Fibroblast of skin of back (primary cell): ENCODE measurements at regions not wholly inside any gene's neighbourhood (a gene's known extent, or its start where the extent isn't known, plus 50 kb on each side); places are given as distances from the start of the nearest gene placed in this dataset.
"Not testable (repeated sequence)": the region's sequence is repeated elsewhere in the genome, so short reads cannot be mapped to it uniquely, and the experiment has no call there.

Source experiments
- DNase-seq: peaks from one replicate; pipeline ENCODE4 v3.0.0-alpha.2; 2013

DNA sequence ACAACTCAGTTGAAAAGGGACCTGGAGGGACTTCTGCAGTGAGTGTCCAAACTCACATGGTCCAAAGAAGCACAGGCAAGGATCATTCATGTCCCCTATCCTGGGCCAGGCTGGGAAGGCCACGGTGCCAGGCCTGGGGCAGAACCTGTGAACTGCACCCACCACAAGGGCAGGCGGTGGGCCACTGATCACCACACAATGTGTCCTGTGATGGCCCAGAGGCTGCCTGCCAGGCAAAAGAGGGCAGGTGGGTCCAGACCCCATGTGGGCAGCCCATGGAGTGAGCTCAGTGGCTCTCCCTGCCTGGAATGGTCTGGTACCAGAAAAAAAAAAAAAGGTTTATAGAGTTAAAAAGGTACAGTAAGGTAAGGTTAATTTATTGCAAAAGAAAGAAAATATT is 244.8 kb downstream of the ANKRD30B start:
- DNase-seq = not testable (repeated sequence)

DNA sequence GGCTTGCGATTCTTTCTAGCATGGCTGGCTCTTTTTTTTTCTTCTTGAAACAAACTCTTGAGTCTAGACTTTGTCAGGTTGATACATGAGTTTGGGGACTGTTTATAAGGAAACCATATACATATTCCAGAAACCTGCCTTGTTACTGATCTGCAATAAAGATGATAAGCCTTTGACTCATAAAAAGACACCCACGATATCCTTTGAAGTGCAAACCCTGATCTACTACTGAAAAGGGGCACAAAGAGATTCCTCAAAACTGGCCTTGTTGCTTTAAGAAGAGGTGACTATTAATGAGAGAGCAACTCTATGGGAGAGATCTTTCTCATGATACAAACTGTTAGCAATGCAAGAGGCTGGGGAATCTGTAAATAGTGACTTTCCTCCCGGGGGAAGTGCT is 247.1 kb downstream of the ANKRD30B start:
- DNase-seq = not testable (repeated sequence)

GRCh38 chr18:14997357-14997756 is 249.4 kb downstream of the ANKRD30B start:
- no peak for DNase-seq

DNA sequence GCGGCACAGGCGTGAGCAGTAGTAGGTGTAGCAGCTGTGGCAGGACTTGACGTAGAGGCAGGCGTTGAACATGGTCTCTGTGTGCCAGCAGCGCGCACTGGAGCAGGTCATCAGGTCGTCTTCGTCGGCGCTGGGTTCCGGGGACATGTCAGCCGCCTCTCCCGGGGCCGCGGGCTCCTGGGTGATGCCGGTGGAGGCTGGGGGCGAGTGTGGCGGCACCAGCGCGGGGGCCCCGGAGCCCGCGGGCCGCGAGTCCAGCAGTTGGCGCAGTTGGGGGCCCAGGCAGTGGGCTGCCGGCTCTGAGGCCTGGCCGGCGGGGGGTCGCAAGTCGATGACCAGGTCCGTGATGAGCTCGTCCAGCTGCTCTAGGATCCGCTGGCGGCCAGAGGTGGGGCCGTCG is 249.9 kb downstream of the ANKRD30B start:
- DNase-seq = not testable (repeated sequence)

DNA sequence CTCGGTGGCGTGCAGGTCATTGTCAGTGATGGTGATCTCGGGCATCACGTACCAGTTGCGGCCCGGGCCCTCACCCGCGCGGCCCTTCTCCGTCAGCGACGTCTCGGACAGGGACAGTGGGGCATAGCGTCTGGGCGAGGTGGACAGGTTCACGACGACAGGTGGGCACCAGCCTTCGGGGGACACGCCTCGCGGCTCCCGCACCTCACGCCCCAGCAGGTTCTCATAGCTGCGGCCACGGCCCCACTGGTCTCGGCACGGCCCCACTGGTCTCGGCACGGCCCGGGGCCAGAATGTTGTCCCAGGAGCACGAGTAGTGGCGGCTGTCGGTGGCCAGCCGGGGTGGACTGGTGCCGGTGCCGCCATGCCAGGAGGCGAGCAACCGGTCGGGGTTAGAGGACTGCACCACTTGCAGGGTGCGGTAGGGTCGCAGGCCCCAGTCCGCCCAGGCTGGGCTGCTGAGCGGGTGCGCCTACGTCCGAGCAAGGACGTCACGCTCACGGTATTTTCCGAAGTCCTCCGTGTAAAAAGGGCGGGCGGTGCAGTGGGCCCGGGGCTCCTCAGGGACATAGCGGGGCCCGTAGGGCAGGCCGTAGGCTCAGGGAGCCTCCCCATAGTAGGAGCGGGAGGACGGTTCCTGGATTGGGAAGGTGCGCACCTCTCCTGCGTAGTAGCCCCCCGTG is 250.5 kb downstream of the ANKRD30B start:
- DNase-seq = not testable (repeated sequence)

DNA sequence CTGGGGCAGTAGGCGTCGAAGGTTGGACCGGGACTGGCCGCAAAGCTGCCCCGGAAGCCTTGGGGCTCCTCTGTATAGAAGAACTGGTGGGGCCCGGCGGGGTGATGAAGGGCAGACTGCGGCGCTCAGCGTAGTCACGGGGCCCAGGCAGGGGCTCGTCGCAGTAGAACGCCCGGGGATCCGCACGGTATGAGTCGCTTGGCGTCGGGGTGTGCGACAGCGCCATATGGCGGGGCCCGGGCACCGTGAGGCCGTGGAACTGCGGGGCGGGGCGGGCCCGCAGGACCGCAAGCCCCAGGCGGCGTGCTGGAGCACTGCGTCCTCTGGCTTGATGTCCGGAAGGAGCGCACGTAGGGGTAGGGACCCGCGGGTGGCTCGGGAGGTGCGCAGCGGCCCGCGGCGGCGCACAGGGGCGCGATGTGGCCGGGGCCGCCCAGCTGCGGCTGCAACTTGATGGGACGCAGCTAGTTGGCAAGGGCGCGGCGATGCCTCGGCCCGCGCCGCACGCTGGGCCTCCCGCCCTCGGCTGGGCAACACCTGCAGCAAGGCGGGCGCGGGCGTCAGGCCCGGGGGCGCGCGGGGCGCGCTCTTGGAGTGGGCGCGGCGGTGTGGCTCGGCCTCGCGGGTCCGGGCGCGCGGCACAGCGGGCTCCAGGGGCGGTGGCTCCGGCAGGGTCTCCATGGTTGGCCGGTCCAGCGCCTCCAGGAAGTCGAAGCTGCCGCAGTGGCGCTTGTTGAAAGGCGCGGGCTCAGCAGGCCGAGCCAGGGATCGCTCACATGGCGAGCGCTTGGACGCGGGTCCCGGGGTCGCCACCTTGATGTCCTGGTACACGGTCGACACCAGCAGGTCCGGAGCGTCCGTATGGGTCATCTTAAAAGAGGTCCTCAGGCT is 251.4 kb downstream of the ANKRD30B start:
- peak; percentile 17 for DNase-seq

GRCh38 chr18:15000119-15001037 is 252.4 kb downstream of the ANKRD30B start:
- not testable (repeated sequence) for DNase-seq

GRCh38 chr18:15001038-15001794 is 253.2 kb downstream of the ANKRD30B start:
- not testable (repeated sequence) for DNase-seq

DNA sequence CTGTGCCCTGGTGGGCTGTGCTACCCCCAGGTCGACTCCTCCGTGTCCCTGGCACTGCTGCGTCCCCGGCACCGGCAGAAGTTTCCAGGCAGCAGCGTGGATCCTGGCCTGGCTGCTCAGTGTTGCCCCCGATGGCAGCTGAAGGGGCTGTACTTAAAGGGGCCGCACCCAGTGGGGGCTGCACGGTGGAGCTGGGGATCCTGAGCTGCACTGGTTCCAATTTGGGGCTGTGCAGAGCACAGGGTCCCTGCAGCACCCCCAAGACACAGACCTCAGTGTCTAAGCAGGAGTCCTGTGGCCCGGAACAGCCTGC is 253.8 kb downstream of the ANKRD30B start:
- DNase-seq = not testable (repeated sequence)

- not testable (repeated sequence) for DNase-seq
These were observed 254.8 kb downstream of the ANKRD30B start for GRCh38 chr18:15002765-15003164.

DNA sequence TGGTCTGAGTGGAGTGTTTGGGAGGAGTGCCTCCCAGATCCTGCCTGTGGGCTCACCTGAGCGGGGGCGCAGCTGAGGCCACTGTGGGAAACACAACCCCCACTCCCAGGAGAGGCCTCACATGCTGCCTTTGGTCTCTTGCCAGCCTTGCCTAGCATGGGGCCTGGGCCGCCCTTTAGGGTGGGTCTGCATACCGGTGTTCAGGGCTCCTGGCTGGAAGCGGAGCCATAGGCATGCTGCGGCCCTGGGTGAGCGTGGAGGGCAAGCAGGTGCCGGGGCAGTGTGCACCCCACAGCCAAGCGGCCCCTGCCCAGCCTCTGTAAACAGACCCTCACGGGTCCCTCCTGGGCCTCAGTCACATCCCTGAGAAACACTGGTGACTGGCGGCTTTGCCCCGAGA is 255.3 kb downstream of the ANKRD30B start:
- not testable (repeated sequence) for DNase-seq

GRCh38 chr18:15003636-15004269 is 255.8 kb downstream of the ANKRD30B start:
- not testable (repeated sequence) for DNase-seq

- DNase-seq = not testable (repeated sequence)
These were observed 256.4 kb downstream of the ANKRD30B start for GRCh38 chr18:15004270-15004973.

DNA sequence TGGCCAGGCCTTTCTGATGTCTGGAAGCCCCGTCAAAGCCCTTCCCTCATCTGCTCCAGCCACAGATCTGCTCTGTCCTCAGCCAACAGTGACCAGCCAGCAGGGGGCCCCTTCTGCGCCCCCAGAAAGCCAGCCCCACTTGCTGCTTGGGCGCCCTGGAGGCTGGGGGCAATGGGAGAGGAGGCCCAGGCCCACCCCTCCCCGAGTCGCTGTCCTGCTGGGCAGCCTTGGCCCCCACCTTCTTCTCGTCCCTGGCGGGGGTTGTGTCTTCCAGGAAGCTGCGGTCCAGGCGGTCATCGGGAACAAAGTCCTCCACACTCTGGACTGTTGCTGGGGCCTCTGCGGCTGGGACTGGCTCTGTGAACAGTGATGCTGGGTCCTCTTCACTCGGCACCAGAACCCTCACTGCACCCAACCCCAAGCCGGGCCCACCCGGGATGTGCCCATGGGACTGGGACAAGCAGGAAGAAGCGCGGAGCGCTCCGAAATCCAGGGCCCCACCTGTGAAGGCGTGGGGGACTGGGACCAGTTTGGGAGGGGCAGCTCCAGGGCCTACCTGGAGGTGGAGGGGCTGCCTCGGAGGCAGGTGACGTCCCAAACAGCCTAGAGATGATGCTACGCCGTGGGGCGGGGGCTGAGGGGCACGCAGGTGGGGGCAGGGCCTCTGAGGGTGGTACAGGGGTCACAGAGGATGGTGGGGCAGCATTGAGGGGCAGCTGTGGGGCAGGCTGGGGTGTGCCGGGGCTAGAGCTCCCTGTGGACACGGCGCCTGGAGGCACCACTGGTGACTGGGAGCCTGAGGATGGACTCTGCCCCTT is 257.6 kb downstream of the ANKRD30B start:
- no peak for DNase-seq

DNA sequence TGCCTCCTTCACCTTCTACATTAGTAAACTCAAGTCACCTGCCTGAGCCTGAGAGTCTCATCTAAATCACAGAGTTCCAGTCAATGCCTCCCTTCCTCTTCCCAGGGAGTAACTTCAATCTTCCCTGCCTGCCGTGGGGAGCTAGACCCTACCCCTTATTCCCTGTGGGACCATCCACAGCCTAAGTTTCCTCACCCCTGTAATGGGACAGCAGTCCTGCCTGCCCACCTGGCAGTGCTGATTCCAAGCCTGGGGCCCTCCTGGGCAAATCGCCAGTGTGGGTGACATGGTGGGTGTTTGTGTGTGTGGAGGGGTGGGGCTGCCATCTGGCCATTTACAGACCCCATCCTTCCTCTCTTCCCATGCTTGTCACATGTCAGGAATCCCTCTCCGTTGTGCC is 258.6 kb downstream of the ANKRD30B start:
- not testable (repeated sequence) for DNase-seq

- not testable (repeated sequence) for DNase-seq
These were observed 278.1 kb downstream of the ANKRD30B start for GRCh38 chr18:15026041-15026440.

GRCh38 chr18:15028037-15028436 is 280.1 kb downstream of the ANKRD30B start:
- not testable (repeated sequence) for DNase-seq

DNA sequence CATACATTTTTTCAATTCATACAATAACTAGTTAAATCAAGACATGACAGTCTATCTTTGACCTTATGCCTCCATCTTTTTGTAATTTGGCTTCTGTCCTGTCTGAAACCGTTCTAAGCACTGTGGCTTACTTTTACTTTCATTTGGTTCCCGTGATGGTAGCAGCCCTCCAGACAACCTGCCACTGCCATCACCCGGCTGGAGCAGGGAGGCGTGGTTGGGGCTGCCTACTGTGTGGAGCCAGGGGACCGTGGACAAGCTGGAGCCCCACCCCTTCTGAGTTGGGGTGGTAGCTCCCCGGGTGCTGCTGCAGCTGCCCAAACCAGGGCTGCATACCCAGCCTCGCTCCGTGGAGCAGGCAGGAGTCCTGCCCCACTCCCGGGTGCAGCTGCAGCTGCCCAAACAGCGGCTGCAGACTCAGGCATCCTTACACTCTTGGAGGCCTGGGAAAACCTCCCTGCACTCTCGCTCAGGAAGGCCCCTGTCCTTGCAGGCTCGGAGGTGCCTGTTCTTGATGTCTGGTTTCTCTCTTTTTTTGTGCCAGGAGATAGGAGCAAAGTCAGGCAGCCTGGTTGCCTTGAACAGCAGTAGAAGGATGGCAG is 312.4 kb downstream of the ANKRD30B start:
- not testable (repeated sequence) for DNase-seq

- DNase-seq = not testable (repeated sequence)
These were observed 313.4 kb downstream of the ANKRD30B start for GRCh38 chr18:15061289-15061896.
